CD4-positive, alpha-beta T cell treated with Interferon alpha-2 for 1 hour (primary cell): ENCODE measurements at regions not wholly inside any gene's neighbourhood (a gene's known extent, or its start where the extent isn't known, plus 50 kb on each side); places are given as distances from the start of the nearest gene placed in this dataset.
A peak's percentile ranks its signal among the peaks of the same experiment; 100 is the strongest.

Source experiments
- DNase-seq, 2 donors: peaks; one replicate each; pipeline ENCODE4 v3.0.0-alpha.2; 2020 to 2022

DNA sequence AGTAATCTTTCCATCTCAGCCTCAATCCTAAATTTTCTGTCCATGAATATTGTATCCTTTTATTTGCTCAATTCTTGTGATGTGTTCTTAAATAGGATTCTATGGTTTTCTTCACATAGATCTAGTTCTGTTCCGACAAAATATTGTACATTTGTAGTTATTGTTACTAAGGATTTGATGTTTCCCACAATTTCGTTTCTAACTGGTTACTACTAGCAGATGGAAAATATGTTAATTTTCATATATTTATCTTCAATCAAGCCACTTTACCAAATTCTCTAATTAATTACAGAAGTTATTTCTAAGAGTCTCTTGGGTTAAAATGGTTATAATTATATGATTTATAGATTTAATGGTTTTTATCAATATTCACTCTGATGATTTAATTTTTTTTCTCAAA lies 60.3 kb downstream of the SEC61B start:
- DNase-seq = no peak

DNA sequence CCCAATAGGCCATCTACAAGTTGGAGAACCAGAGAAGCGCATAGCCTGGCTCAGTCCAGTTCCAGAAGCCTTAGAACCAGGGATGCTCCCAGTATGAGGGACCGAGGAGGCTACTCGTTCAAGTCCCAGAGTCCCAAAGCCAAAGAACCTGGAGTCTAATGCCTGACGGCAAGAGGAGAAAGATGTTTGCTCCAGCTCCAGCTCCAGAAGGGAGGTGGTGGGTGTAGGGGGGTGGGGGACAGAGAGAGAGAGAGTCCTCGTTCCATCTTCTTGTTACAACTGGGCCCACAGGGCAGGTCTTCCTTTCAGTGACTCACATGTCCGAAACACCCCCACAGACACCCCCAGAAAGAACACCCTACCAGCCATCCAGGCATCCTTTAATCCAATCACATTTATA lies 63.9 kb downstream of the SEC61B start:
- DNase-seq = no peak

DNA sequence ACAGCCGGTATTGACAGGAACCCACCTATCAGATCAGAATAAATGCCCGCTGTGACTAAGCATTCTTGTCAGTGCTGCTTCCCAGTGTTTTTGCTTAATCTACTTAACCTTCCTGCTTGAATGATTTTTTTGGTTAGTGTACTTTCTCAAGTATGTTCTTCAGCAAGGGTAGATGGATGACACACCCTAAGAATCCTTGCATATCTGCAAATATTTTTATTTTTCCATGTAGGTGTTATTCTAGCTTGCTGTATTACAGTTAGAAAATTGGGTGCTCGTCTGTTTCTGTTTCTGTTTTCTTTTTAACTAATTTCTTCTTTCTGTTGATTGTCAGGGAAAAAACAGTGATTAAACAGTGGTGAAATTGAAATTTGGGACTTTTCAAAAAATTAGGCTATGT lies 64.5 kb downstream of the SEC61B start:
- no peak for DNase-seq

DNA sequence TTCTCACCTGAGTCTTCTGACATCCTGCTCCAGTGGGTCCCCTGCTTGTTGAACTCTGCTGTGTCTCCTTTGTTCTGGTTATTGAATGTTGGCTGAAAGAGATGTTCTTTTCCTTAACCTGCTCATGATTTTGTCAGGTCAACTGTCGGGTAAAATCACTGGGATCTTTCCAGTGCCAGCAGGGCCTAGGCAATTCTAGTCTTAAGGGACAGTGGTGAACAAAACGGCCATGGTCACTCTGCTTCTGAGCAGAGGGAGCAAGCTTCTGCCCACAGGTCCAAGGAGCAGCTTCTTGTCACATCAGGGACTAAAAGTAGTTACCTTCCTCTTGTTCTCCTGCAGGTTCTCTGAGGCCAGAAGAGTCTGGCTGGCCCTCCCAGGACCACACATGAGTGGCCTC lies 65.6 kb downstream of the SEC61B start:
- no peak for DNase-seq

DNA sequence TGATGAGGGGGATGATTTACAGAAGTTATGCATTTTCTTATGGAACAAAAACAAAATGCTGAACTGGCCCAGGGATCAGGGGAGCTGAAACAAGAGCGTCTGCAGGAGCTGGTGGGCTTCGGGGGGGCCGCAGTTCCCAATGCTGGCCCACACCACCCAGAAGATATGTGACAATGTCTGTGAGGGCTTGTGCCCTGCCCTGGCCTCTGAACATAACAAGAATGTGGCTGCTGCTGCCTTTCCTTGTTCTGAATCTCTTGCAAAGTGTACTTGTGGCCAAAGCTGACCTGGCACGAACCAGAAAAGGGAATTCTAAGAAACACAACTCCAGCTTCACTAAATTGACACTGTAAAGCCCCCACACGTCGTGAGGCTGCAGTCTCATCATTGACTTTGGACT lies 66.7 kb downstream of the SEC61B start:
- DNase-seq = no peak

DNA sequence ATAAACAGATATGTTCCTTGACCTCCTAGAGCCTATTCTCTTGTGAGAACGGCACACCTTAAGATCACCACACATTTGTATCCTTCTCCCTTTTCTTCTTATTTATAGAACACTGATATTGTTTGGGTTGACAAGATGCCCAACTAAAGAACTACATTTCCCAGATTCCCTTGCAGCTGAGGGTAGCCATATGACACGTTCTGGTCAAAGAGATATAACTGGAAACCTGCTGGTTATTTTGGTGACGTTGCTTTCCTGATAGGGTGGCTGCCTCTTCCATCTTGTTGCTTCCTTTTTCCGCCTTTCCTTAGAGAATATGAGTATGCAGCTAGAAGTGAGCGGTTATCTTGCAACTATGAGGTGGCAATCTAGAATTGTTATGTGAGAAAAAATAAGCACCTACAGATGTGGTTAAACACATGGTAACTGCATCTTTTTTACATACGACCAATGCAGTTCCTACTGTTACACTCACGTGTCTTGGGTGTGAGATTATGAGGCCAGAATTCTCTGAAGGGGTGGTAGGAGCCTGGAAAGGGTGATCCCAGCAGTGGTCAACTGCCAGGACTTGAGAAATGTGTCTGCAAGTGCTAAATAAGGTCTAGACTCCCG lies 72.9 kb downstream of the SEC61B start:
- DNase-seq = no peak

DNA sequence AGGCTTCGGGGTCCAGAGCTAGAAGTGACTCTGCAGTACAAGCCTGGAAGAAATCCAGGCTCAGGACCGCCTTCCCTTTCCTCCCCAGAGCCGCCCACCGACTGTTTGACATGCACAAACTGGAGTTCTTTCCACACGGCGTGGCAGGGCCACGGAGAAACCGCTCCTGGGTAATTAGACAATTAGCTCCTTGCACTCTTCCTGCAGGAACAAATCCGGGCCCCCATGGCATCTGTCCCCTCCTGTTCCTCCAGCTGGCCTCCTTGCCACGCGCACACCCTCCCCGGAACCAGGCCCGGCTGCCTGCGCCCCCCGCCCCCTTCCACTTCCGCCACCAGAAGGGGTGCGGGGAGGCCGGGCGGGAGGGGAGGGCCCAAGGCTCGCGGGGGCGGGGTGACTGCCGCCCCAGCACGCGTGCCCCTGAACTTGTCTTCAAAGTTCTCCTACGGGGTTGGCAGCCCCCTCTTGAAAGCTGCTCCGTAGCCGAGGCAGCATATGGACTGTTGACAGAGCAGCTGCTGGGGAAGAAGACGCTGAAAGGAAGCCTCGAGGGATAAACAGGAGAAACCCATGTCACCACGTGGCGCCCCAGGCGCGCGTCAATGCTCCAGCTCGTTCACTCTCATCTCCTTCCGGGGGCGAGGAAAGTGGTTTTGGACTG lies 74.3 kb downstream of the SEC61B start:
- peak; percentile 24 to 34 for DNase-seq

DNA sequence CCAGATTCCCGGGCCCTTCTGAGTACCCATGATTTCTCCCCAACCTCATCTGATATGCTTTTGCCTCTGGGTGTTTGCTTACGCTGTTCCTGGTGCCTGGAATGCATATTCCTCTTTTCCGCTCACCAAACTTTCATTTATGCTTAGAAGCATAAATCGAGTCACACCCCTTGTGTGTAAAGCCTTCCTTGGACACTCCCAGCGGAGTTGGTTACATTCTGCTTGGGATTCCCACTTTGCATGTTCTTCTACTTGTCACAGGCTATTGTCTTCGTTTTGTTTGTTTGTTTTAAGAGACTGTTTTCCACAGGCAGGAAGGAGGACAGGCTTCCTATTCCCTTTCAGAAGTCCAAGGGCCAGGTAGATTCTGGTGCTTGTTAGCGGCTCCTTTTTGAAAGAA lies 76.5 kb downstream of the SEC61B start:
- no peak for DNase-seq

DNA sequence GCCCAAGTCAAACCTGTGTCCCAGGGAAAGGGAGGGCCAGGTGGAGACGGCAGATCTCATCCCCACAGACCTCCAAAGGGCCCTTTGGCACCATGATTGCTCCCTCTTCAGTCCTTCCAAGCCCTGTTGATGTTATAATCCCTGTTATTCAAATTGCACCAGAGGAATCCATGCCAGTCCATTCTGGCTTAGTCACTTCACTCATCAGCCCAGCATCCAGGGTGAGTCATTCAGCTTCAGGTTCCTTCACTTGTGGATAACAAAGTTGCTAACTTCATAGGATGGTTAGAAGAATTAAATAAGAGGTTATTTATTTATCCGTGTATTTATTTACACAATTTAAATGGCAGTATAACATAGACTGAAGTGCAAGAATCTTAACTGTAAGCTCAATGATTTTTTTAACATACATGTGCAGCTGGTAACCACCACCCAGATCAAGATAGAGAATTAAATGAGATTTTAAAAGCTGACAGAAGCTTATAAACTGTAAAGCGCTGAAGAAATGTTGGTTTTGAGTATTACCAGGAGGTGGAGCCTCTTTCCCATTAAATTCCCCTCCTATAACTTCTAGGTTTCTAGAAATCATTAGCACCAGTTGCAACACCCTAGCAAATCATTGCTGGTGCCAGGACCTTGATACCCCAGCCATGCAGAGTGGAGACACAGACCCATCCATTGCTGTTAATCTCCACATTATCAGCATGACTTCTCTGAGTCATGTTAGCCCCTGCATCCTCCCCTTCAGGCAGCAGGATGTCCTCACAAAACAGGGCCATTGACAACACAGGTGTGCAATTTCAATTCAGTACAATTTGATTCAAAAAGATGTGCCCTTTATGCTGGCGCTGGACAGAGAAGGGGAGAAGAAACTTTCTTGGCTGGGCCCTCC lies 77.4 kb downstream of the SEC61B start:
- no peak for DNase-seq

DNA sequence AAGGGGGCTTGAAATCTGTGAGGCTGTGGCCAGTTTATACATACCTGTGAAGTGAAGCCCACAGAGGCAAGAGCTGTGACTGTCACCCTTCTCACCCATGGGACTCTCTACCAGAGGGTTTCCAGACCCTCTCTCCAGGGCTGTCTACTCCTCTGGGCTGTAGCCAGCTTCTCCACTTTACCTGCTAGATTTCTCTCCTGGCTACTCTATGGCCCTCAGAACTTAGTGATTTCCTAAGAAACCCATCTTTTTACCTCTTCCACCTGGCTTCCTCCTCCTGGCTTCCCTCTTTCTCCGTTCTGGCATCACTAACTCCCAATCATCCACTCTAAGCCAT lies 78.0 kb downstream of the SEC61B start:
- no peak for DNase-seq

DNA sequence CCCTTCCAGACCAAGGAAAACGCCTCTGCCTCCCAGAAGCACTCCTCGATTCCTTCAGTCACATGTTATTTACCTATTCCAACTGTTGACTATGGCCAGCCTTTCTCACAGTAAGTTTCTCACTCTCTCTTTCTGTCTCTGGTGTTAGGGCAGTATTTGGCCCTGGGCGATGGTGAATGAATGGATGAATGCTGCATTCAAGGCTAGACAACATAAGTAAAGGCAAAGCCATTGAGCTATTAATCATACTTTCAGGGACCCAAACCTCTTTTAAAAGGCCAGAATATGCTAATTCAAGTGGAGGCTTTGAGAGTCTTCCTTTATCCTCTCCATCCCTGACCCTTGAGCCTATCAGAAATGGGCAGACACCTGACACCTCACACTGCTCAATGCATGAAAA lies 78.5 kb downstream of the SEC61B start:
- no peak for DNase-seq

DNA sequence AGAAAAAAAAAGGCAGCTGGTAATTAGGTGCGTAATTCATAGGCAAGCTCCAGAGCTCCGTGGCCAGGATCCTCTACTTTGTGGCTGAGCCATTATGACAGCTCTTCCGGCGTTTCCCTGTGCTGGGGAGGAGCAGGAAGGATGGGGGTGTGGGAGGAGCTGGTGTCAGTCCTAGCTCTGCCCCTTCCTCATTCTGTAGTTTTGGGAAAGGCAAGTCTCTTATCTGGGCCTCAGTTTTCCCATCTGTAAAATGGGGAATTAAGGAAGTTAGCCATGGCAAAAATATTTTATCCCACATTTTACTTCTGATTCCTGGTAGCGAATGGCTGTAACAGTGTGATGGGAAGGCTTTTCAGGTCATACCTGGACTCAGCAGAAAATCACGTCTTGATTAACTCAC lies 81.1 kb downstream of the SEC61B start:
- DNase-seq = no peak

DNA sequence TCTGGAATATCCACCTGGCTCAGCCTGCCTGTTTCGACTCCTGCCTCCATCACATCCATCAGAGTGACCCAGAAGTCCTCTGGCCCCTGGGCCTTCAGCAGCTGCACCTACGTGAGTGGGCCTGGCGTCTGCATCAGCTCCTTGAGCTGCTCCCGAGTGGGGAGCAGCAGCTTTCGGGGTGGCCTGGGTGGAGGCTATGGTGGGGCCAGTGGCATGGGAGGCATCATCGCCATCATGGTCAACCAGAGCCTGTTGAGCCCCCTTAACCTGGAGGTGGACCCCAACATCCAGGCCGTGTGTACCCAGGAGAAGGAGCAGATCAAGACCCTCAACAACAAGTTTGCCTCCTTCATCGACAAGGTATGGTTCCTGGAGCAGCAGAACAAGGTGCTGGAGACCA lies 83.0 kb downstream of the SEC61B start:
- DNase-seq = no peak

DNA sequence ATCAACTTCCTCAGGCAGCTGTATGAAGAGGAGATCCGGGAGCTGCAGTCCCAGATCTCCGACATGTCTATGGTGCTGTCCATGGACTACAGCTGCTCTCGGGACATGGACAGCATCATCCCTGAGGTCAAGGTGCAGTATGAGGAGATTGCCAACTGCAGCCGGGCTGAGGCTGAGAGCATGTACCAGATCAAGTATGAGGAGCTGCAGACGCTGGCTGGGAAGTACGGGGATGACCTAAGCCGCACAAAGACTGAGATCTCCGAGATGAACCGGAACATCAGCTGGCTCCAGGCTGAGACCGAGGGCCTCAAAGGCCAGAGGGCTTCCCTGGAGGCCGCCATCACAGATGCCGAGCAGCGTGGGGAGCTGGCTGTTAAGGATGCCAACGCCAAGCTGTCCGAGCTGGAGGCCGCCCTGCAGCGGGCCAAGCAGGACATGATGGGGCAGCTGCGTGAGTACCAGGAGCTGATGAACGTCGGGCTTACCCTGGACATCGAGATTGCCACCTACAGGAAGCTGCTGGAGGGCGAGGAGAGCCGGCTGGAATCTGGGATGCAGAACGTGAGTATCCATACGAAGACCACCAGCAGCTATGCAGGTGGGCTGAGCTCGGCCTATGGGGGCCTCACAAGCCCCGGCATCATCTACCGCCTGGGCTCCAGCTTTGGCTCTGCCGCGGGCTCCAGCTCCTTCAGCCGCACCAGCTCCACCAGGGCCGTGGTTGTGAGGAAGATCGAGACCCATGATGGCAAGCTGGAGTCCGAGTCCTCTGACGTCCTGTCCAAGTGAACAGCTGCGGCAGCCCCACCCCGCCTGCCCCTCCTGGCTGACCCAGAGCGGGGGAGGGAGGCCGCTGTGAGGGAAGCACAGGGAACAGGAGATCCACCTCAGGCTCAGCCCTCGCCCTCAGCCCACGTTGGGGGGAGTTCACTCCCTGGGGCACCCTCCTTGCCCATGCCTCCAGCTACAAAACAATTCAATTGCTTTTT lies 84.0 kb downstream of the SEC61B start:
- no peak for DNase-seq

DNA sequence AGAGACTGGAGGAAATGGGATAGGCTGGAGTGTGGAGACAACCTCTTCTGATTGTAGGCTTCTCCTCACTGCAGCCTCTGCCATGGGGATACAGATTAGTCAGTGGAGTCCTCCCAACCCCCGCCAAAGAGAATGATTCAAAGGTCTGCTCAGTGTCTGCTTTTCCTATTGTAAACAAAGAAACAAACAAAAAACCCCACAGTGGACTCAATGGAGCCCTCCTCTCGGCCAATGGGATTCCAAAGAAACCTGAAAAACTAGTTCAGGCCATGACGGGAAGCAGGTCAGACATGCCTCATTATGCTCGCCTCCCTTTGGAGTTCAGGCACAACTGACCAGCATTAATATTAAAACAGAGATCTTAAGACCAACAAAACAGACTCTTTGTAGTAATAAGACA lies 85.8 kb downstream of the SEC61B start:
- DNase-seq = no peak

DNA sequence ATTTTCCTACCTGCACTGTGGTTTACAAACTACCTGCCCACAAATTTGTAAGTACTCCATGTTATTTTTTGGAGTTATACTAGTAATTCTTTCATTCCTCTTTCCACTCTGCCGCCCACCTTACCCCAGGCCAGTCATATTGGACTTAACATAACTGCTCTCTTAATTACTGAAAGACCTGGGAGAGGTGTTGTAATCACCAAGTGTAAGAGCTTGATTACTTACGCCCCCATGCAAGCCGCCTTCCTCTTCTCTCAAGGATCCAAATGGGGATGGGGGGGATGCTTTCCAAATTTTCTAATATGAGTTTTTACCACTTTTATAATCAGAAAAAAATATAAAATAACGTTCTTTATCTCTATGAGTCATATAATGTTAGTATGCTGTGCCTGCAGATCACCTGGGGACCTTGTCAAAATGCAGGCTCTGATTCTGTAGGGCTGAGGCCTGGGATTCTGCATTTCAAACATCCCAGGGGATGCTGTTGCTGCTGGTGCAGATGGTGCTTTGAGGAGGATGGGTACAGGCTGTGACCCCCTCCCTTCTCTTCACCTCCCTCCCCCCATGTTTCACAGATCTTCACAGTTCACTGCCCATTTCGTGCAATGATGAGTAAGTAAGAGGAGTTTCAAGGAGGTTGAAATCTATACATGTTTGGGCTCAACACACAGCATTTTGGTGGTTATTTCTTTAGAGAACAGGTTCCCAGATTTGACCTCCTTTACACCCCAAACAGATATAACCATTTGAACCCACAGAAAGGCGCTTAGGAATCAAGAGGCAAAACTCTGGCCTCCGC lies 87.3 kb downstream of the SEC61B start:
- no peak for DNase-seq

DNA sequence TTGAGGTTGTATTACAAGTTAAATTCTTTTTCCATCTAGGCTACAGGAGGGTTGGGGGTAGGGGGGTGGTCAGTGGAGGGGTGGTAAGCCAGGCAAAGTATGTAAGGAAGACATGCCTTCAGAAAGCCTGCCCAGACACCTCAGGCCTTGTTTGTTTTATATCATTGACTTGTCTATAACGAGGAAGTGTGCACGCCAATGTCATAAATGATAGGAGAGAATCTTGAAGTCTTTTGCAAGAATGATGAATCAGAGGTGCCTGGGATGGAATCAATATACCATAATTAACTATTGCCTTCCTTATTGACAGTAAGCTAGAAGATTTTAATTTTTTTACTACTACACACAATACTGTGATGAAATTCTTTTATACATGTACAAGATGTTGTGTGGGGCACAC lies 90.7 kb downstream of the SEC61B start:
- DNase-seq = no peak

DNA sequence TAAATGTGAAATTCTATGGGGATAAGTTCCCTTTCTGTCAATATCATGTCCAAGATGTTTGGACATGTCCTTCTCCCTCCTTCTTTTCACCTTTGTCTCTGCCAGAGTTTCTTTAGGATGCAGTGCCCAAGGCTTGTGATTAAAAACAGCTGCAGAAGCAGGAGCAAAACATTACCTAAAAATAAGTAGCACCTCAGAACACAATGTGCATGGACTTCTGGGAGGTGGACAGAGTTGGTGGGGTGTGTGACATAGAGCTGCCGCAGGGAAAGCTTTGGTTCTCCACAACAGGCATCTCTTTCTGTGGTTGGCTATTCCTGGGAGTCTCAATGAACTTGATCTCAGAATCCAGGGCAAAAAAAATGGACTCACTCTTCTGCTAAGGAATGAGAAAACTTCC lies 97.0 kb downstream of the SEC61B start:
- no peak for DNase-seq

DNA sequence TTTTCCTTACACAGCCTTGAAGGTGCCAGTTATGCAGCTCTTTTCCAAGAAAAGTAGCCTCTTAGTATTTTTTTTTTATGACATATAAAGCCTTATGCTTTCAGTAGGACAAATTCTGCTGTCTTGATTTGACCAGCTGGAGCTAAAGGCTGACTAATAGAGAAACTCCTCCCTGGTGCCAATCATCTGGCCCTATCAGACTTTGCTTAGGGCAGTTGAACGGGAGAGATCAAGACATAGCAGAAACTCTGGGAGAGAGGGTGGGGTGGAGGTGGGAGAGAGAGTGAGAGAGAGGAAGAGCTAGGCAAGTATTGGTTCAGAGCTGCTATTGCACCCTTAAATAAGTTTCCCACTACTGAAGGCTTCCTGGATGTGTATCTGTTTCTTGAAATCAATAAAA lies 100.2 kb downstream of the SEC61B start:
- DNase-seq = no peak

DNA sequence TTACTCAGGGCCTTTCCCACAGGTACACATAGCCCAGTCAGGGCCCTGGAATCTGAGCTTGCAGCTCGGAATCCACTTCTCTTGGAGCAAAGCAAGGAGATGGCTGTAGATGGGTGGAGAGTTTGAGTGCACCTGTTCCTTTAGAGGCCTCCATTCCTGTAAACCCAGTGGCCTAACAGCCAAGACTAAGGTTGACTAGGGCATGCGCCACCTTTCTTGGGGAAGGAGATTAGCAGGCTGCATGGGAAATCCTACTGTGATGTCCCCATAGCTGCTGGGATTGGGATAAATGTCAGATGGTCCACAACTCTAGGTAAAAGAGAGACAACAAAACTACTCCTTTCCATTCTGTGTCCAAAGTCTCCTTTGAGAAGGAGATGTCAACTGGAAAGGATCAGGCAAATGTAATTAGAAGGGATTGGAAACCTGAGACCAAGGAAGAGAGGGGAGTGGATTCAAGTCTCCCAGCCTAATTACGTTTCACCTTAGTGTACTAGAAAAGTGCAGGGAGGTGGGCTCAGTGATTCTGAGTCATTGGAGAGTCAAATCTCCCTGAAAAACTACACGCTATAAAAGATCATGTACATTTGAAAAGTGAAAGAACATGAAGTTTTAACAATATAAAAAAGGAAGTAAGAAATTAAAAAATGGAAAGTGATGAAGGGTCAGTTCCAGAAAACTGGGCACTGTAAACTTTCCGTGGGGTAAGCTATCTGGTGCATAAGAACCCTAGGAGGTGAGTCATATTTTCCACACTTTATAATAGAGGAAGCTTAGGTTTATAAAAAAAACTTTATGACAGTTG lies 104.2 kb downstream of the SEC61B start:
- DNase-seq = no peak

DNA sequence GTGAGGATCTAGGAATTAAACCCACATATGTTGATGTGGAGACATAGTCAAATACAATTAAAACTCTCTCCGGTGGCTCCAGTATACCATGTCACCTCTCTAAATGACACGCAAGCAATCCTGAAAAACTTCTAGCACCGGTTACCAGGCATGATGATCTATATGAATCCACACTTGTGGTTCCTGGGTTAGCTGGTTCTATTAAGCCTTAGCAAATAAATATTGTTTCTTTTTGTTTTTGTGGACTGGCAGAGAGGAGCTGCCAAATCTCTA lies 104.8 kb downstream of the SEC61B start:
- no peak for DNase-seq

DNA sequence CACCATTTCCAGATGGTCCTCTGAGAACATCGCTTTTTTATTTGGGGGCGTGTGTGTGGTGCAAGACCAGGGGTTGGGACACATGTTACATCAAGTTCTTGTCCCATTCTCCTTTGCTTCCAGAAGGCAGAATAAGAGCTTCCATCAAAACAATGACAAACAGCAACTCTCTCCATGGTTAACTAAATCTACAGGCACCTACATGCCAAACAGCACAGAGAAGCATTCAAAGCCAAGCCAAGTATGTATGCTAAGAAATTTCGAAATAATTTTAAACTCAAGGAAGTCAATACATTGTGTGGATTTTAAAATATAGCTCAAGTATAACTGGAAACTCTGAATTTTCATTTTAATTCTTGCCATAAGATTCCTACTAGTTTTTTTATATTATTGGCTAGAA lies 105.6 kb downstream of the SEC61B start:
- DNase-seq = no peak
